ENCODE measurements at regions not wholly inside any gene's neighbourhood (a gene's known extent, or its start where the extent isn't known, plus 50 kb on each side); places are given as distances from the start of the nearest gene placed in this dataset.

DNA sequence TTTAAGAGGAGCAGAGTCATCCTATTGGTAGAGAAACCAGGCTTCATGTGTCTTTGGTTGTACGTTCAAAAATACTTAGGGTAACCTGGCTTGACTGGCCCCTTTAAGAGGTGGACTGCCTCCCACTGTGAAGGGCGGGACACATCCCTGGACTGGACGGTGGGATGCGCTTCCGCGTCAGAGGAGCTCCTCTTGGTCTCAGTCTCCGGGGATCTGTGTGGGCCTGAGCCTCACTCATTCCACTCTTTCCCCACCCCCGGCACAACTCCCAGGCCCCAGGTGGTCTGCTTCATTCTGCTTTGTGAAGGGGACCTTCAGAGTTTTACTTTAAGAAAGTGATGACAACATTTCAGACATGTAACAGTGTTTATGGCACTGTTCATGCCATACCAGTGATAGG is 601.1 kb downstream of the IRX1 start:
- Histone ChIP-seq H3K27ac (no peak overlapping the region), H3K27me3 (peaks cover 0 to 4% (median 0%) of the 10 kb centered on the region in 4 donors), H3K4me1 (no peaks in the 10 kb centered on the region), H3K36me3 (no peaks in the 10 kb centered on the region), H3K9me3 (no peaks in the 10 kb centered on the region), H3K4me3 (peak overlapping the region in 1 of 4 donors; percentile 31)
- TF ChIP-seq CTCF (IDR thresholded peaks at IDR 0.05) (no peak), POLR2A (IDR thresholded peaks at IDR 0.05) (no peak)
- no peak for DNase-seq
- WGBS, 2 donors, result 55 to 70% methylated on average over 8 of the region's 8 CpGs
- intact Hi-C loops (cut with DNase I), result no loop called here

DNA sequence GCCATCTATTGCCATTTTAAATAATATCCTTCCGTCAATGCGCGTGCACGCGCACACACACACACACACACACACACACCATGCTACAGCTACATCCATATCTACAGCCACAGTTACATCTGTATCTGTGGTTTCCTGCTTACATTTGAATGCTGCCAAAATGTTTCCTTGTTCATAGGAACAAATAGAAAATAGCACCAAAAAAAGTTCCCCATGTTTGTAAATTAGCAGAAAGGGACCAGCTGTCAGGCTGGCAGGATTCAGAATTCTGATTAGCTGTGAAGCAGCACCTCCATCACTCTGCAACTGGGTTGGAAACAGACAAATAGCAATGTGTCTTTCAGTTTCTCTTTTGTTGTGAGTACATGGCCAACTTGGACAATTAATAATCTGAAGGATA is 601.5 kb downstream of the IRX1 start:
- TF ChIP-seq POLR2A (IDR thresholded peaks at IDR 0.05) (no peak), CTCF (IDR thresholded peaks at IDR 0.05) (no peak)
- no peaks in the 10 kb centered on the region for H3K4me1 ChIP-seq
- peak overlapping the region in 1 of 4 donors; percentile 31 for H3K4me3 ChIP-seq
- no peak overlapping the region for H3K27ac ChIP-seq
- H3K36me3 ChIP-seq, result no peaks in the 10 kb centered on the region
- H3K27me3 ChIP-seq, result peaks cover 0 to 4% (median 0%) of the 10 kb centered on the region in 4 donors
- WGBS, 2 donors, result 45 to 54% methylated on average over 5 of the region's 5 CpGs
- intact Hi-C loops (cut with DNase I), result no loop called here
- DNase-seq, result no peak
- H3K9me3 ChIP-seq, result no peaks in the 10 kb centered on the region

- intact Hi-C loops (cut with DNase I), result no loop called here
- 64% methylated on average over 7 of the region's 7 CpGs for WGBS, 2 donors
- TF ChIP-seq POLR2A (IDR thresholded peaks at IDR 0.05) (no peak), CTCF (IDR thresholded peaks at IDR 0.05) (no peak)
These were observed 602.8 kb downstream of the IRX1 start for GRCh38 chr5:4198461-4198860.

GRCh38 chr5:4199049-4199841 is 603.6 kb downstream of the IRX1 start:
- Histone ChIP-seq H3K36me3 (no peaks in the 10 kb centered on the region), H3K4me1 (no peaks in the 10 kb centered on the region), H3K27me3 (peaks cover 0 to 4% (median 0%) of the 10 kb centered on the region in 4 donors), H3K9me3 (no peaks in the 10 kb centered on the region), H3K4me3 (no peak overlapping the region), H3K27ac (no peak overlapping the region)
- no peak for DNase-seq
- TF ChIP-seq CTCF (IDR thresholded peaks at IDR 0.05), result no peak
- TF ChIP-seq POLR2A (IDR thresholded peaks at IDR 0.05), result no peak
- 81 to 84% methylated on average over 16 to 19 of the region's 19 CpGs for WGBS, 2 donors
- intact Hi-C loops (cut with DNase I), result no loop called here

More at GRCh38 chr5:4198461-4198860, 602.8 kb downstream of the IRX1 start:
- Histone ChIP-seq H3K36me3 (no peaks in the 10 kb centered on the region), H3K27ac (no peak overlapping the region), H3K27me3 (peaks cover 0 to 4% (median 0%) of the 10 kb centered on the region in 4 donors), H3K4me1 (no peaks in the 10 kb centered on the region), H3K4me3 (no peak overlapping the region), H3K9me3 (no peaks in the 10 kb centered on the region)
- DNase-seq, result no peak

GRCh38 chr5:4203146-4203545 is 607.5 kb downstream of the IRX1 start:
- TF ChIP-seq POLR2A (IDR thresholded peaks at IDR 0.05), result no peak
- no peak for TF ChIP-seq CTCF (IDR thresholded peaks at IDR 0.05)
- no peaks in the 10 kb centered on the region for H3K36me3 ChIP-seq
- H3K27me3 ChIP-seq, result peaks cover 0 to 4% (median 0%) of the 10 kb centered on the region in 4 donors
- H3K4me1 ChIP-seq, result no peaks in the 10 kb centered on the region
- intact Hi-C loops (cut with DNase I), result no loop called here
- H3K4me3 ChIP-seq, result no peak overlapping the region
- no peak overlapping the region for H3K27ac ChIP-seq
- DNase-seq, result no peak
- WGBS, 2 donors, result 88 to 90% methylated on average over 4 of the region's 4 CpGs
- H3K9me3 ChIP-seq, result no peaks in the 10 kb centered on the region

Measured in esophagus squamous epithelium (tissue), 5 donors.